ENCODE measurements at regions not wholly inside any gene's neighbourhood (a gene's known extent, or its start where the extent isn't known, plus 50 kb on each side); places are given as distances from the start of the nearest gene placed in this dataset.
"Not testable (repeated sequence)": the region's sequence is repeated elsewhere in the genome, so short reads cannot be mapped to it uniquely, and the experiment has no call there.

DNA sequence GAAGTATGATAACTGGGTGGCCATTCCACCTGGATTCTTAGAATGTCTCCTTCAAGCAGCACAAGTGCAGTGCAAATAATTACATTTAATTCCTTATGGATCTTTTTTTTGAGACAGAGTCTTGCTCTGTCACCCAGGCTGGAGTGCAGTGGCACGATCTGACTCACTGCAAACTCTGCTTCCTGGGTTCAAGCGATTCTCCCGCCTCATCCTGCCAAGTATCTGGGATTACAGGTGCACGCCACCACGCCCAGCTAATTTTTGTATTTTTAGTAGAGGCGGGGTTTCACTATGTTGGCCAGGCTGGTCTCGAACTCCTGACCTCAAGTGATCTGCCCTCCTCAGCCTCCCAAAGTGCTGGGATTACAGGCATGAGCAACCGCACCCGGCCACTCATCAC is 80.7 kb upstream of the ABHD2 start:
- not testable (repeated sequence) for H3K4me3 ChIP-seq (ENCODE audit: insufficient read depth, low read depth, low read length); H3K36me3 ChIP-seq (ENCODE audit: control insufficient read depth, insufficient read depth, low read length); H3K9me3 ChIP-seq (ENCODE audit: control insufficient read depth, low read length); H3K27me3 ChIP-seq (ENCODE audit: control insufficient read depth, insufficient read depth, low read length, poor library complexity, severe bottlenecking); H3K4me1 ChIP-seq (ENCODE audit: control insufficient read depth, insufficient read depth, low read length); H3K27ac ChIP-seq (ENCODE audit: insufficient read depth, low read depth, low read length, poor library complexity, severe bottlenecking)
- 95 to 97% methylated on average over 7 to 9 of the region's 9 CpGs for WGBS, 2 experiments

DNA sequence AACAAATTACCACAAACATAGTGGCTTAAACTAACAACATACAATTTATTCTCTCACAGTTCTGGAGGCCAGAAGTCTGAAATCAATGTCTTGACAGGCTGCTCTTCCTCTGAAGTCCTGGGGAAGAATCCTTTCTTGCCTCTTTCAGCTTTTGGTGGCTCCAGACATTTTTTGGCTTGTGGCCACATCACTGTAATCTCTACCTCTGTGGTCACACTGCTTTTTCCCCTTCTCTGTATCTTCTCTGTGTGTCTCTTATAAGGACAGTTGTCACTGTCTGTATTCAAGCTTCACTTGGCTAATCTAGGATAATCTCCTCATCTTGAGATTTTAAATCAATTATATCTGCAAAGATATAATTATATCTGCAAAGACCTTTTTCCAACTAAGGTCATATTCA is 80.3 kb upstream of the ABHD2 start:
- Histone ChIP-seq H3K27me3 (ENCODE audit: control insufficient read depth, insufficient read depth, low read length, poor library complexity, severe bottlenecking) (no peaks in the 10 kb centered on the region), H3K4me1 (ENCODE audit: control insufficient read depth, insufficient read depth, low read length) (no peaks in the 10 kb centered on the region), H3K36me3 (ENCODE audit: control insufficient read depth, insufficient read depth, low read length) (no peaks in the 10 kb centered on the region), H3K4me3 (ENCODE audit: insufficient read depth, low read depth, low read length) (no peak overlapping the region), H3K27ac (ENCODE audit: insufficient read depth, low read depth, low read length, poor library complexity, severe bottlenecking) (no peak overlapping the region), H3K9me3 (ENCODE audit: control insufficient read depth, low read length) (no peaks in the 10 kb centered on the region)

DNA sequence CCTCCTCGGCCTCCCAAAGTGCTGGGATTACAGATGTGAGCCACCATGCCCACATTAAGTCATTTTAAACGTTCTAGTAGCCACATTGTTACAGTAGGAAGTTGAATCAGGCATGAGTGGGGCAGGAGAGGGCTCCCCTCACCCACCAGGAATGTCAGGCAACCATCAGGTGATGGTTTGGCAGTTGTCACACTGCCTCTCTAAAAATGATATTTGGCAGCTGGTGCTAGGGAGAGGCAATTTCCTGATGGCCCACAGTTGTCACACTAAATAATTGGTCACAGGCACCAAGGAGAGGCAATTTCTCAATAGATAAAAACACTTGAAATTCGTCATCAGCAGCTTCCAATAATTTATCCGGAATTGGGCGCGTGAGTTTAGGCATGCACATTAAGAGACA is 79.2 kb upstream of the ABHD2 start:
- no peak overlapping the region for H3K27ac ChIP-seq (ENCODE audit: insufficient read depth, low read depth, low read length, poor library complexity, severe bottlenecking)
- H3K4me3 ChIP-seq (ENCODE audit: insufficient read depth, low read depth, low read length) = no peak overlapping the region
- WGBS, 2 experiments = 89 to 94% methylated on average over 6 of the region's 6 CpGs
- no peaks in the 10 kb centered on the region for H3K36me3 ChIP-seq (ENCODE audit: control insufficient read depth, insufficient read depth, low read length)
- H3K27me3 ChIP-seq (ENCODE audit: control insufficient read depth, insufficient read depth, low read length, poor library complexity, severe bottlenecking) = no peaks in the 10 kb centered on the region
- no peaks in the 10 kb centered on the region for H3K4me1 ChIP-seq (ENCODE audit: control insufficient read depth, insufficient read depth, low read length)
- no peaks in the 10 kb centered on the region for H3K9me3 ChIP-seq (ENCODE audit: control insufficient read depth, low read length)

DNA sequence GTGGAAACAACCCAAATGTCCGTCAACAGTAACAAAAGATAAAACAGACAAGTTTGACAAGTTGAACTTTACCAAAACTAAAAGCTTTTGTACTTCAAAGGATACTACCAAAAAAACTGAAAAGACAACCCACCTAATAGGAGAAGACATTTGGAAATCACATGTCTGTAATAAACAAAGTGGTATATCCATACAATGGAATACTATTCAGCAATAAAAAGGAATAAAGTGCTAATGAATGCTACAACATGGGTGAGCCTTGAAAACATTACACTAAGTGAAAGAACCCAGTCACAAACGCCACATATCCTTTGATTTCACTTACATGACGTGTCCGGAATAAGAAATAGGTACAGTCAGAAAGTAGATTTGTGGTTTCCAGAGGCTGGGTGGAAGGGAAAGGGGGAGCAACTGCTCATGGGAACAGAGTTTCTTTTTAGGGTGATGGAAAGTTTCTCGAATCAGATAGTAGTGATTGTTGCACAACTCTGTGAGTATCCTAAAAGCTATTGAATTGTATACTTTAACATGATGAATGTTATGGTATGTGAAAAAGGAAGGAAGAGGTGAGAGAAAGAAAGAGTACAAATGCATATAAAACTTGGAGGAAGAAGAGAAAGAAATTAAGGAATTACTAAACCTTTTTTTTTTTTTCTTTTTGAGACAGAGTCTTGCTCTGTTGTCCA is 72.7 kb upstream of the ABHD2 start:
- no peak overlapping the region for H3K4me3 ChIP-seq (ENCODE audit: insufficient read depth, low read depth, low read length)
- H3K27ac ChIP-seq (ENCODE audit: insufficient read depth, low read depth, low read length, poor library complexity, severe bottlenecking) = no peak overlapping the region
- H3K9me3 ChIP-seq (ENCODE audit: control insufficient read depth, low read length) = no peaks in the 10 kb centered on the region
- no peaks in the 10 kb centered on the region for H3K36me3 ChIP-seq (ENCODE audit: control insufficient read depth, insufficient read depth, low read length)
- peaks cover 8% of the 10 kb centered on the region for H3K4me1 ChIP-seq (ENCODE audit: control insufficient read depth, insufficient read depth, low read length)
- H3K27me3 ChIP-seq (ENCODE audit: control insufficient read depth, insufficient read depth, low read length, poor library complexity, severe bottlenecking) = peaks cover 9% of the 10 kb centered on the region
- WGBS, 2 experiments = 95 to 97% methylated on average over 5 of the region's 5 CpGs

DNA sequence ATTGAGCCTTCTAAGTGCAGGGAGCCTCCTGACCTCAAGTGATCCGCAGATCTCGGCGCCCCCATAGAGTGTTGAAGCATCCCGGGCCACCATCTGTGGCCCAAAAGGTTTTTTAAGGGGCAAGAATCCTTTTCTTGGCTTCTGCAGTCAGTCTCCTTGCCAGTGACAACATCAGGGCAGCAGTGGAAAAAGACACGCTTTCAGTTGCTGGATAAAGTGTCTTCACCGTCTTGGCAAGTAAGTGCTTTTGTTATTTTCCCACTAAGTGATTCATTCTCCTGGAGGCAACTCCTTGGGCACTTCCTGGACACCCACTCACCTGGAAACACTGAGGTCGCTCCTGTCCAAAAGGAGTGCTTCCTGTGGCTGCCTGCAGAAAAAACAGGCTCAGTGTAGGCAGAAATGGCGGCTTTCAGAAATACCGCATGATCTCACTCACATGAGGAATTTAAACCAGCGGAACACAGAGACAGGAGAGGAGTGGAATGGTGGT is 71.7 kb upstream of the ABHD2 start:
- Histone ChIP-seq H3K9me3 (ENCODE audit: control insufficient read depth, low read length) (no peaks in the 10 kb centered on the region), H3K4me3 (ENCODE audit: insufficient read depth, low read depth, low read length) (no peak overlapping the region), H3K27ac (ENCODE audit: insufficient read depth, low read depth, low read length, poor library complexity, severe bottlenecking) (no peak overlapping the region), H3K36me3 (ENCODE audit: control insufficient read depth, insufficient read depth, low read length) (no peaks in the 10 kb centered on the region), H3K27me3 (ENCODE audit: control insufficient read depth, insufficient read depth, low read length, poor library complexity, severe bottlenecking) (peaks cover 9% of the 10 kb centered on the region), H3K4me1 (ENCODE audit: control insufficient read depth, insufficient read depth, low read length) (peaks cover 8% of the 10 kb centered on the region)
- 91 to 92% methylated on average over 10 of the region's 10 CpGs for WGBS, 2 experiments

DNA sequence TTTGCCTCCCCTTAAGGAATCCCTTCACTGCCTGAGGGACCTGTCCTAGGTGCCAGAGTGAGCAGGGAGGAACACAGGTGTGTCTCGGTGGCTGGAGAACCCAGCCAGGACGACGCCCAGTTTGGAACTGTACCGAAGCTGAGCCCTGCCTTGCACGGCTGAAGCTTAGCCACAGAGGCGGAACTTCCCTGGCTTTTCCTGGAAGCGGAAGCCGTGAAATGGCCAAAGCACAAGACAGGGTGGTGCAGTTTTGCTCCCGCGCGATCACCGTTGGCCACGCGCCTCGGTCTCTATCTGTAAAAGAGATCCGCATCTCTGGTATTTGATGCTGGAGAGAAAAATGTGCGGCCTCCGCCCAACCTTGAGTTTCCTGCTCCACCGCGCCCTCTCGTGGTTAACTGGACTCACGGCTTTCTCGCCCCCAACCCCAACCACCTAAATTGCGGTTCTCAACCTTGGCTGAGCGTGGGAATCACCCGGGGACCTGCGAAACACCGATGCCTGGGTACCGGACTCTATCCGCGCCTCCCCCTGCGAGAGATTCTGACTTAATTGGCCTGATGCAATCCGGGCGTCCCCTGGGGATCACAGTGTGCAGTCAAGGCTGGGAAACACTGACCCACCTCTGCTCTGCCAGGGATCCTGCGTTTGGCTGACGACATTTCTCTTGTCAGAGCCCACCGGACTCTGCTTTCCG is 70.7 kb upstream of the ABHD2 start:
- peak overlapping the region; percentile 26 for H3K4me3 ChIP-seq (ENCODE audit: insufficient read depth, low read depth, low read length)
- H3K36me3 ChIP-seq (ENCODE audit: control insufficient read depth, insufficient read depth, low read length) = no peaks in the 10 kb centered on the region
- H3K4me1 ChIP-seq (ENCODE audit: control insufficient read depth, insufficient read depth, low read length) = peaks cover 8% of the 10 kb centered on the region
- no peak overlapping the region for H3K27ac ChIP-seq (ENCODE audit: insufficient read depth, low read depth, low read length, poor library complexity, severe bottlenecking)
- 17 to 20% methylated on average over 38 of the region's 38 CpGs for WGBS, 2 experiments
- no peaks in the 10 kb centered on the region for H3K9me3 ChIP-seq (ENCODE audit: control insufficient read depth, low read length)
- H3K27me3 ChIP-seq (ENCODE audit: control insufficient read depth, insufficient read depth, low read length, poor library complexity, severe bottlenecking) = peaks cover 9% of the 10 kb centered on the region

DNA sequence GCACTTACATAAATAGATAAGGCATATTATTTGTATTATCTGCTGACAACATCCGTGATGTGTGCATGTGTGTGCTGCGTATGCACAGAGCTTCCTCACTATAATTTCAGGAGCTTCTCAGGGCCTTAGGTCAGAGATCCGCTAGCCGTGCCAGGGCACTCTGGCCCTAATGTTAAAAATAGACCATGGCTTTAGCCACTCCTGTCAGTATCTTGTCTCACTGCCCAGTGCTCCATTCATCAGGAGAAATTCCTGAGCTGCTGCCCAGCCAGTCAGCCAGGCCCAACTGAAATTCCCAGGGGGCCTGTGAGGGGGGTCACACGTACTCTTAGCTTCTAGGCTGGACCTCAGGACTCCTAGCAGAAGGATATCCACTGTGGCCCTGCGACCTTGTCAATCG is 70.0 kb upstream of the ABHD2 start:
- Histone ChIP-seq H3K9me3 (ENCODE audit: control insufficient read depth, low read length) (no peaks in the 10 kb centered on the region), H3K4me1 (ENCODE audit: control insufficient read depth, insufficient read depth, low read length) (peaks cover 8% of the 10 kb centered on the region), H3K27ac (ENCODE audit: insufficient read depth, low read depth, low read length, poor library complexity, severe bottlenecking) (no peak overlapping the region), H3K36me3 (ENCODE audit: control insufficient read depth, insufficient read depth, low read length) (no peaks in the 10 kb centered on the region), H3K4me3 (ENCODE audit: insufficient read depth, low read depth, low read length) (no peak overlapping the region), H3K27me3 (ENCODE audit: control insufficient read depth, insufficient read depth, low read length, poor library complexity, severe bottlenecking) (peaks cover 9% of the 10 kb centered on the region)
- 86 to 87% methylated on average over 7 of the region's 7 CpGs for WGBS, 2 experiments

DNA sequence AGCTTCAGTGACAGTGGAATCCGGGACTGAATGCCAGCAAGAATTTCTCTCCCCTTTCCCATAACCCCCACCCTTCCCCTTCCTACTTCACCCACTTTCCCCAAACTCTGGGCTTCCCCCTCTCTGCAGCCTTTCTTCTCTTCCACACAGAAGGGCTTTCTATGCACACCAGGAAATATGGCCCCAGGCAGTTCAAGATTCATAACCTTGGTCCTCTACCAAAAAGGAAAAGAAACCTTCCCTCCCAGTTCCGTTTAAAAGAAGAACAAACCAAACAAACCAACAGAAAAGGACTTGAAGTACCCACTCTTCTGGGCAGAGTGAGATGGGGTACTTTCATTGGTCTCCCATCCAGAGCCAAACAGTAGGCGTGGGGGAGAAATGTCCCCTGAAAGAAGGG is 68.8 kb upstream of the ABHD2 start:
- H3K36me3 ChIP-seq (ENCODE audit: control insufficient read depth, insufficient read depth, low read length) = no peaks in the 10 kb centered on the region
- 77 to 82% methylated on average over 3 of the region's 3 CpGs for WGBS, 2 experiments
- H3K9me3 ChIP-seq (ENCODE audit: control insufficient read depth, low read length) = no peaks in the 10 kb centered on the region
- H3K27me3 ChIP-seq (ENCODE audit: control insufficient read depth, insufficient read depth, low read length, poor library complexity, severe bottlenecking) = peaks cover 9% of the 10 kb centered on the region
- peaks cover 8% of the 10 kb centered on the region for H3K4me1 ChIP-seq (ENCODE audit: control insufficient read depth, insufficient read depth, low read length)
- H3K4me3 ChIP-seq (ENCODE audit: insufficient read depth, low read depth, low read length) = no peak overlapping the region
- H3K27ac ChIP-seq (ENCODE audit: insufficient read depth, low read depth, low read length, poor library complexity, severe bottlenecking) = no peak overlapping the region

DNA sequence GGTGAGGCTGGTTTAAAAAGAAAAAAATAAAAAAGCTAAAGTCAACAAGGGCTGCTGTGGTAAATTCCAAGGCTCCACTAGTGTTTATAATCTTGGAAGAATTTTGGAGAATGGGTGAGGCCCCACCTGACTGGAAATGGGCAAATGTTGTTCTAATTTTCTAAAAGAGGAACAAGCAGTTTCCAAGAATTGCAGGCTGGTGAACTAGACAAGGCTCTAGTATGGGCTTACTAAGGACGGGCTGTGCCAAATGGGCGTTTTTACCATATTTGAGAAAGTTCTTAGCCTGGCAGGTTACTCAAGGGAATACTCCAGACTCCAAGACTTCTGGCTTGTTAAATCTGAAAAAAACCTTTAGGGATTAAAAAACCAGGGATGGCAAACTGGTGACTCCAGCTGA is 67.0 kb upstream of the ABHD2 start:
- Histone ChIP-seq H3K4me1 (ENCODE audit: control insufficient read depth, insufficient read depth, low read length) (peaks cover 8% of the 10 kb centered on the region), H3K4me3 (ENCODE audit: insufficient read depth, low read depth, low read length) (no peak overlapping the region), H3K27me3 (ENCODE audit: control insufficient read depth, insufficient read depth, low read length, poor library complexity, severe bottlenecking) (peaks cover 9% of the 10 kb centered on the region), H3K27ac (ENCODE audit: insufficient read depth, low read depth, low read length, poor library complexity, severe bottlenecking) (no peak overlapping the region), H3K9me3 (ENCODE audit: control insufficient read depth, low read length) (no peaks in the 10 kb centered on the region), H3K36me3 (ENCODE audit: control insufficient read depth, insufficient read depth, low read length) (no peaks in the 10 kb centered on the region)
- WGBS, 2 experiments = 88 to 94% methylated on average over 2 of the region's 2 CpGs

DNA sequence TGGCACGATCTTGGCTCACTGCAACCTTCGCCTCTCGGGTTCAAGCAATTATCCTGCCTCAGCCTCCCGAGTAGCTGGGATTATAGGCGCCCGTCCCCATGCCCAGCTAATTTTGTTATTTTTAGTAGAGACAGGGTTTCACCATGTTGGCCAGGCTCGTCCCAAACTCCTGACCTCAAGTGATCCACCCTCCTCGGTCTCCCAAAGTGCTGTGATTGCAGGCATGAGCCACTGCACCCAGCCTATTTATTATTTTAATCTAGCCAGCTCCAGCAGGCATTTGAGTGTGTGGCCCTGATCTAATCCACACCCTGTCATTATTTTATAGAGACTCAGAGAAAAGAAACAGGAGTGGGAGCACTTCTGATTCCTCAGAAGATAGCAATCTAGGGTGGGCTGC is 66.4 kb upstream of the ABHD2 start:
- H3K36me3 ChIP-seq (ENCODE audit: control insufficient read depth, insufficient read depth, low read length); H3K4me1 ChIP-seq (ENCODE audit: control insufficient read depth, insufficient read depth, low read length); H3K9me3 ChIP-seq (ENCODE audit: control insufficient read depth, low read length); H3K27ac ChIP-seq (ENCODE audit: insufficient read depth, low read depth, low read length, poor library complexity, severe bottlenecking); H3K27me3 ChIP-seq (ENCODE audit: control insufficient read depth, insufficient read depth, low read length, poor library complexity, severe bottlenecking); H3K4me3 ChIP-seq (ENCODE audit: insufficient read depth, low read depth, low read length): not testable (repeated sequence)
- WGBS, 2 experiments = 90 to 91% methylated on average over 8 of the region's 8 CpGs
